Right atrium auricular region (tissue), 2 donors: ENCODE measurements at regions not wholly inside any gene's neighbourhood (a gene's known extent, or its start where the extent isn't known, plus 50 kb on each side); places are given as distances from the start of the nearest gene placed in this dataset.

Source experiments
- DNase-seq: peaks from one replicate; pipeline ENCODE4 v3.0.0-alpha.2; 2019; ENCODE audit warnings: low spot score
- H3K27ac ChIP-seq, 2 donors: fragments of 200-600 bp; sonication (generic); 1 replicate in 1 of 2; 2 replicates in 1 of 2; pipeline ENCODE4 v1.5.1; 2016 to 2019
- H3K27me3 ChIP-seq, 2 donors: fragments of 200-600 bp; sonication (generic); one replicate each; pipeline versions ENCODE4 v1.5.1 to v1.6.0; 2017 to 2019
- H3K36me3 ChIP-seq: fragments of 200-600 bp; sonication (generic); one replicate; pipeline ENCODE4 v1.5.1; 2016
- H3K4me1 ChIP-seq, 2 donors: fragments of 200-600 bp; sonication (generic); one replicate each; pipeline versions ENCODE4 v1.5.1 to v1.6.0; 2017 to 2019
- H3K4me3 ChIP-seq, 2 donors: fragments of 200-600 bp; sonication (generic); 1 replicate in 1 of 2; 2 replicates in 1 of 2; pipeline ENCODE4 v1.5.1; 2017 to 2019; ENCODE audit warnings: mild to moderate bottlenecking in 1 of 2, moderate library complexity in 1 of 2
- H3K9me3 ChIP-seq, 2 donors: fragments of 200-600 bp; sonication (generic); one replicate each; pipeline ENCODE4 v1.5.1; 2019
- CTCF ChIP-seq, 2 donors: fragments of 200-600 bp; sonication (generic); IDR thresholded peaks; one replicate each; pipeline ENCODE4 v1.5.1; 2019; ENCODE audit warnings: antibody characterized with exemption in 2 of 2

- DNase-seq = no peak
- no peaks in the 10 kb centered on the region for H3K4me1 ChIP-seq
- H3K27ac ChIP-seq = no peak overlapping the region
- no peaks in the 10 kb centered on the region for H3K36me3 ChIP-seq
- H3K4me3 ChIP-seq = no peak overlapping the region
- no peak for TF ChIP-seq CTCF (IDR thresholded peaks at IDR 0.05)
- H3K27me3 ChIP-seq = peaks cover 0 to 6% of the 10 kb centered on the region in 2 donors
- H3K9me3 ChIP-seq = peaks cover 0 to 16% of the 10 kb centered on the region in 2 donors
These were observed 382.5 kb downstream of the MATN1 start for GRCh38 chr1:30340934-30341333.

GRCh38 chr1:30339866-30340265 lies 383.5 kb downstream of the MATN1 start:
- Histone ChIP-seq H3K36me3 (no peaks in the 10 kb centered on the region), H3K4me3 (no peak overlapping the region), H3K9me3 (peaks cover 0 to 16% of the 10 kb centered on the region in 2 donors), H3K4me1 (no peaks in the 10 kb centered on the region), H3K27me3 (peaks cover 0 to 6% of the 10 kb centered on the region in 2 donors), H3K27ac (no peak overlapping the region)
- DNase-seq = no peak
- no peak for TF ChIP-seq CTCF (IDR thresholded peaks at IDR 0.05)

GRCh38 chr1:30338765-30339164 lies 384.6 kb downstream of the MATN1 start:
- no peaks in the 10 kb centered on the region for H3K4me1 ChIP-seq
- H3K9me3 ChIP-seq = peaks cover 0 to 8% of the 10 kb centered on the region in 2 donors
- H3K36me3 ChIP-seq = no peaks in the 10 kb centered on the region
- no peak for DNase-seq
- H3K27me3 ChIP-seq = peaks cover 0 to 6% of the 10 kb centered on the region in 2 donors
- no peak overlapping the region for H3K27ac ChIP-seq
- TF ChIP-seq CTCF (IDR thresholded peaks at IDR 0.05) = no peak
- no peak overlapping the region for H3K4me3 ChIP-seq

GRCh38 chr1:30337324-30337620 lies 386.1 kb downstream of the MATN1 start:
- TF ChIP-seq CTCF (IDR thresholded peaks at IDR 0.05) = no peak
- peak; percentile 28 for DNase-seq
- Histone ChIP-seq H3K36me3 (no peaks in the 10 kb centered on the region), H3K9me3 (no peaks in the 10 kb centered on the region), H3K27me3 (no peaks in the 10 kb centered on the region), H3K4me3 (no peak overlapping the region), H3K4me1 (no peaks in the 10 kb centered on the region), H3K27ac (no peak overlapping the region)

- H3K4me1 ChIP-seq = no peaks in the 10 kb centered on the region
- TF ChIP-seq CTCF (IDR thresholded peaks at IDR 0.05) = no peak
These were observed 386.6 kb downstream of the MATN1 start for GRCh38 chr1:30336550-30337323.

GRCh38 chr1:30335997-30336390 lies 387.4 kb downstream of the MATN1 start:
- H3K4me1 ChIP-seq = no peaks in the 10 kb centered on the region
- H3K27ac ChIP-seq = no peak overlapping the region
- H3K27me3 ChIP-seq = no peaks in the 10 kb centered on the region
- TF ChIP-seq CTCF (IDR thresholded peaks at IDR 0.05) = no peak
- no peaks in the 10 kb centered on the region for H3K9me3 ChIP-seq
- peak; percentile 36 for DNase-seq
- no peaks in the 10 kb centered on the region for H3K36me3 ChIP-seq
- no peak overlapping the region for H3K4me3 ChIP-seq

More at GRCh38 chr1:30336550-30337323, 386.6 kb downstream of the MATN1 start:
- Histone ChIP-seq H3K4me3 (no peak overlapping the region), H3K36me3 (no peaks in the 10 kb centered on the region), H3K9me3 (no peaks in the 10 kb centered on the region), H3K27me3 (no peaks in the 10 kb centered on the region), H3K27ac (no peak overlapping the region)
- peak; percentile 47 for DNase-seq
